Activated T-helper 9 cell treated with anti-CD3 and anti-CD28 coated beads, Interleukin-2, amount 50 U/mL, for 16 hours (primary cell): ENCODE measurements at regions not wholly inside any gene's neighbourhood (a gene's known extent, or its start where the extent isn't known, plus 50 kb on each side); places are given as distances from the start of the nearest gene placed in this dataset.

Experiments
- DNase-seq: peaks from one replicate; pipeline ENCODE4 v3.0.0-alpha.2; 2020; ENCODE audit warnings: low read depth

GRCh38 chr5:72619251-72619650 is 112.0 kb upstream of the ZNF366 start:
- no peak for DNase-seq

GRCh38 chr5:72618708-72619107 is 111.5 kb upstream of the ZNF366 start:
- DNase-seq: no peak

- DNase-seq: no peak
Observed at GRCh38 chr5:72615061-72615460, 107.9 kb upstream of the ZNF366 start.

- DNase-seq: no peak
Observed at GRCh38 chr5:72613515-72613914, 106.3 kb upstream of the ZNF366 start.

GRCh38 chr5:72612810-72613209 is 105.6 kb upstream of the ZNF366 start:
- no peak for DNase-seq

- DNase-seq: peak; percentile 3
Observed at GRCh38 chr5:72611118-72611730, 104.0 kb upstream of the ZNF366 start.

GRCh38 chr5:72608926-72609325 is 101.7 kb upstream of the ZNF366 start:
- no peak for DNase-seq

- DNase-seq: no peak
Observed at GRCh38 chr5:72608297-72608696, 101.1 kb upstream of the ZNF366 start.

- no peak for DNase-seq
Observed at GRCh38 chr5:72607381-72607780, 100.2 kb upstream of the ZNF366 start.

GRCh38 chr5:72606525-72606924 is 99.3 kb upstream of the ZNF366 start:
- no peak for DNase-seq

GRCh38 chr5:72605632-72606031 is 98.4 kb upstream of the ZNF366 start:
- DNase-seq: no peak

GRCh38 chr5:72604798-72605154 is 97.6 kb upstream of the ZNF366 start:
- no peak for DNase-seq

- DNase-seq: no peak
Observed at GRCh38 chr5:72604111-72604797, 97.0 kb upstream of the ZNF366 start.

GRCh38 chr5:72602696-72603685 is 95.8 kb upstream of the ZNF366 start:
- no peak for DNase-seq

GRCh38 chr5:72601861-72602260 is 94.7 kb upstream of the ZNF366 start:
- no peak for DNase-seq

GRCh38 chr5:72600391-72600981 is 93.3 kb upstream of the ZNF366 start:
- DNase-seq: no peak

GRCh38 chr5:72599519-72600370 is 92.5 kb upstream of the ZNF366 start:
- DNase-seq: no peak

- DNase-seq: no peak
Observed at GRCh38 chr5:72599065-72599433, 91.8 kb upstream of the ZNF366 start.

GRCh38 chr5:72598401-72599064 is 91.3 kb upstream of the ZNF366 start:
- no peak for DNase-seq

GRCh38 chr5:72597456-72597948 is 90.3 kb upstream of the ZNF366 start:
- DNase-seq: no peak

GRCh38 chr5:72596956-72597355 is 89.7 kb upstream of the ZNF366 start:
- DNase-seq: no peak
